ENCODE measurements at regions not wholly inside any gene's neighbourhood (a gene's known extent, or its start where the extent isn't known, plus 50 kb on each side); places are given as distances from the start of the nearest gene placed in this dataset.

- no peak overlapping the region for H3K27ac Mint-ChIP-seq
- ATAC-seq (replicated peaks) (no peak), DNase-seq (no peak)
- H3K36me3 Mint-ChIP-seq (ENCODE audit: insufficient read depth), result no peaks in the 10 kb centered on the region
- no peak overlapping the region for H3K4me3 Mint-ChIP-seq
- H3K9me3 Mint-ChIP-seq, result no peaks in the 10 kb centered on the region
- H3K27me3 Mint-ChIP-seq, result peaks cover 12 to 29% of the 10 kb centered on the region in 2 donors
- peaks cover 0 to 2% of the 10 kb centered on the region in 2 donors for H3K4me1 Mint-ChIP-seq (ENCODE audit: low read depth in 2 of 2)
These were observed 121.4 kb upstream of the CHST15 start for GRCh38 chr10:124214610-124215375.

- Mint-ChIP-seq H3K36me3 (ENCODE audit: insufficient read depth) (no peaks in the 10 kb centered on the region), H3K4me1 (ENCODE audit: low read depth in 2 of 2) (peaks cover 0 to 2% of the 10 kb centered on the region in 2 donors), H3K27ac (no peak overlapping the region), H3K9me3 (no peaks in the 10 kb centered on the region), H3K4me3 (no peak overlapping the region), H3K27me3 (peaks cover 9 to 21% of the 10 kb centered on the region in 2 donors)
- ATAC-seq (replicated peaks) (no peak), DNase-seq (no peak)
These were observed 120.6 kb upstream of the CHST15 start for GRCh38 chr10:124213899-124214510.

GRCh38 chr10:124213471-124213870, 120.1 kb upstream of the CHST15 start:
- Mint-ChIP-seq H3K27ac (no peak overlapping the region), H3K27me3 (peaks cover 9 to 16% of the 10 kb centered on the region in 2 donors), H3K9me3 (no peaks in the 10 kb centered on the region), H3K4me1 (ENCODE audit: low read depth in 2 of 2) (peaks cover 0 to 2% of the 10 kb centered on the region in 2 donors), H3K4me3 (no peak overlapping the region), H3K36me3 (ENCODE audit: insufficient read depth) (no peaks in the 10 kb centered on the region)
- ATAC-seq (replicated peaks), result no peak
- DNase-seq, result no peak

- DNase-seq, result no peak
- no peaks in the 10 kb centered on the region for H3K36me3 Mint-ChIP-seq (ENCODE audit: insufficient read depth)
- peaks cover 0 to 2% of the 10 kb centered on the region in 2 donors for H3K4me1 Mint-ChIP-seq (ENCODE audit: low read depth in 2 of 2)
- H3K27me3 Mint-ChIP-seq, result peaks cover 9 to 15% of the 10 kb centered on the region in 2 donors
- no peaks in the 10 kb centered on the region for H3K9me3 Mint-ChIP-seq
- no peak overlapping the region for H3K27ac Mint-ChIP-seq
- no peak for ATAC-seq (replicated peaks)
- H3K4me3 Mint-ChIP-seq, result no peak overlapping the region
These were observed 119.3 kb upstream of the CHST15 start for GRCh38 chr10:124212702-124213101.

GRCh38 chr10:124211921-124212320, 118.5 kb upstream of the CHST15 start:
- no peak overlapping the region for H3K4me3 Mint-ChIP-seq
- H3K27me3 Mint-ChIP-seq, result peaks cover 9 to 13% of the 10 kb centered on the region in 2 donors
- H3K27ac Mint-ChIP-seq, result no peak overlapping the region
- no peaks in the 10 kb centered on the region for H3K36me3 Mint-ChIP-seq (ENCODE audit: insufficient read depth)
- peaks cover 0 to 2% of the 10 kb centered on the region in 2 donors for H3K4me1 Mint-ChIP-seq (ENCODE audit: low read depth in 2 of 2)
- no peak for ATAC-seq (replicated peaks)
- H3K9me3 Mint-ChIP-seq, result peaks cover 0 to 1% of the 10 kb centered on the region in 2 donors
- no peak for DNase-seq

GRCh38 chr10:124210263-124210662, 116.9 kb upstream of the CHST15 start:
- Mint-ChIP-seq H3K9me3 (peaks cover 0 to 1% of the 10 kb centered on the region in 2 donors), H3K4me3 (no peak overlapping the region), H3K4me1 (ENCODE audit: low read depth in 2 of 2) (no peaks in the 10 kb centered on the region), H3K36me3 (ENCODE audit: insufficient read depth) (no peaks in the 10 kb centered on the region), H3K27ac (no peak overlapping the region), H3K27me3 (peaks cover 4 to 12% of the 10 kb centered on the region in 2 donors)
- DNase-seq (no peak), ATAC-seq (replicated peaks) (no peak)

- Mint-ChIP-seq H3K9me3 (peaks cover 0 to 1% of the 10 kb centered on the region in 2 donors), H3K4me1 (ENCODE audit: low read depth in 2 of 2) (no peaks in the 10 kb centered on the region), H3K27ac (no peak overlapping the region), H3K36me3 (ENCODE audit: insufficient read depth) (no peaks in the 10 kb centered on the region), H3K4me3 (no peak overlapping the region), H3K27me3 (peaks cover 5 to 21% of the 10 kb centered on the region in 2 donors)
- ATAC-seq (replicated peaks) (no peak), DNase-seq (no peak)
These were observed 114.0 kb upstream of the CHST15 start for GRCh38 chr10:124207391-124207790.

- Mint-ChIP-seq H3K4me3 (no peak overlapping the region), H3K27ac (no peak overlapping the region)
- DNase-seq, result no peak
These were observed 113.2 kb upstream of the CHST15 start for GRCh38 chr10:124206616-124207015.

GRCh38 chr10:124205432-124205831, 112.0 kb upstream of the CHST15 start:
- peaks cover 6 to 21% of the 10 kb centered on the region in 2 donors for H3K27me3 Mint-ChIP-seq
- H3K4me1 Mint-ChIP-seq (ENCODE audit: low read depth in 2 of 2), result no peaks in the 10 kb centered on the region
- peaks cover 0 to 1% of the 10 kb centered on the region in 2 donors for H3K9me3 Mint-ChIP-seq
- no peaks in the 10 kb centered on the region for H3K36me3 Mint-ChIP-seq (ENCODE audit: insufficient read depth)
- ATAC-seq (replicated peaks), result no peak
- no peak for DNase-seq
- no peak overlapping the region for H3K27ac Mint-ChIP-seq
- H3K4me3 Mint-ChIP-seq, result no peak overlapping the region

More at GRCh38 chr10:124206616-124207015, 113.2 kb upstream of the CHST15 start:
- no peaks in the 10 kb centered on the region for H3K4me1 Mint-ChIP-seq (ENCODE audit: low read depth in 2 of 2)
- H3K36me3 Mint-ChIP-seq (ENCODE audit: insufficient read depth), result no peaks in the 10 kb centered on the region
- peaks cover 0 to 1% of the 10 kb centered on the region in 2 donors for H3K9me3 Mint-ChIP-seq
- ATAC-seq (replicated peaks), result no peak
- H3K27me3 Mint-ChIP-seq, result peaks cover 5 to 21% of the 10 kb centered on the region in 2 donors

GRCh38 chr10:124204726-124205125, 111.3 kb upstream of the CHST15 start:
- ATAC-seq (replicated peaks) (no peak), DNase-seq (no peak)
- Mint-ChIP-seq H3K4me1 (ENCODE audit: low read depth in 2 of 2) (no peaks in the 10 kb centered on the region), H3K4me3 (no peak overlapping the region), H3K27me3 (peaks cover 11 to 21% of the 10 kb centered on the region in 2 donors), H3K27ac (no peak overlapping the region), H3K36me3 (ENCODE audit: insufficient read depth) (no peaks in the 10 kb centered on the region), H3K9me3 (peaks cover 0 to 1% of the 10 kb centered on the region in 2 donors)

GRCh38 chr10:124200011-124200410, 106.6 kb upstream of the CHST15 start:
- H3K27ac Mint-ChIP-seq, result no peak overlapping the region
- no peak overlapping the region for H3K4me3 Mint-ChIP-seq
- H3K4me1 Mint-ChIP-seq (ENCODE audit: low read depth in 2 of 2), result no peaks in the 10 kb centered on the region
- H3K27me3 Mint-ChIP-seq, result peaks cover 23 to 27% of the 10 kb centered on the region in 2 donors
- peaks cover 0 to 2% of the 10 kb centered on the region in 2 donors for H3K9me3 Mint-ChIP-seq
- ATAC-seq (replicated peaks) (no peak), DNase-seq (no peak)
- no peaks in the 10 kb centered on the region for H3K36me3 Mint-ChIP-seq (ENCODE audit: insufficient read depth)

- DNase-seq, result no peak
- Mint-ChIP-seq H3K27ac (no peak overlapping the region), H3K9me3 (peaks cover 0 to 2% of the 10 kb centered on the region in 2 donors), H3K27me3 (peaks cover 31 to 33% of the 10 kb centered on the region in 2 donors), H3K4me1 (ENCODE audit: low read depth in 2 of 2) (no peaks in the 10 kb centered on the region), H3K36me3 (ENCODE audit: insufficient read depth) (no peaks in the 10 kb centered on the region), H3K4me3 (no peak overlapping the region)
- ATAC-seq (replicated peaks), result no peak
These were observed 105.5 kb upstream of the CHST15 start for GRCh38 chr10:124198871-124199270.

GRCh38 chr10:124198125-124198501, 104.7 kb upstream of the CHST15 start:
- DNase-seq (no peak), ATAC-seq (replicated peaks) (no peak)
- no peaks in the 10 kb centered on the region for H3K36me3 Mint-ChIP-seq (ENCODE audit: insufficient read depth)
- H3K9me3 Mint-ChIP-seq, result peaks cover 0 to 2% of the 10 kb centered on the region in 2 donors
- no peaks in the 10 kb centered on the region for H3K4me1 Mint-ChIP-seq (ENCODE audit: low read depth in 2 of 2)
- H3K4me3 Mint-ChIP-seq, result no peak overlapping the region
- H3K27me3 Mint-ChIP-seq, result peaks cover 34 to 37% of the 10 kb centered on the region in 2 donors
- H3K27ac Mint-ChIP-seq, result no peak overlapping the region

Data from effector memory CD8-positive, alpha-beta T cell (primary cell).